GM23248 (cell line): ENCODE measurements at regions not wholly inside any gene's neighbourhood (a gene's known extent, or its start where the extent isn't known, plus 50 kb on each side); places are given as distances from the start of the nearest gene placed in this dataset.
"Not testable (repeated sequence)": the region's sequence is repeated elsewhere in the genome, so short reads cannot be mapped to it uniquely, and the experiment has no call there.

Experiments
- EZH2 ChIP-seq: fragments of 200-600 bp; sonication (generic); IDR thresholded peaks from 2 replicates; pipeline ENCODE4 v1.6.1; 2018; ENCODE audit warnings: antibody characterized with exemption, mild to moderate bottlenecking; ENCODE audit not compliant: insufficient read depth, poor library complexity, severe bottlenecking
- EZH2phosphoT487 ChIP-seq: fragments of 200-600 bp; sonication (generic); IDR thresholded peaks from 2 replicates; pipeline ENCODE4 v1.6.1; 2018; ENCODE audit warnings: antibody characterized with exemption, moderate library complexity, mild to moderate bottlenecking, low read depth; ENCODE audit not compliant: insufficient read depth

- not testable (repeated sequence) for TF ChIP-seq EZH2phosphoT487, EZH2
Measured at GRCh38 chr7:150089139-150089538, 215.4 kb downstream of the ATP6V0E2 start.
